ENCODE measurements at regions not wholly inside any gene's neighbourhood (a gene's known extent, or its start where the extent isn't known, plus 50 kb on each side); places are given as distances from the start of the nearest gene placed in this dataset.

- TF ChIP-seq CTCF (IDR thresholded peaks at IDR 0.05), result no peak
Observed at GRCh38 chr5:30698217-30698616, 495.3 kb upstream of the CDH6 start.

GRCh38 chr5:30693326-30693725 lies 500.2 kb upstream of the CDH6 start:
- no peak for TF ChIP-seq CTCF (IDR thresholded peaks at IDR 0.05)

GRCh38 chr5:30690931-30691330 lies 502.6 kb upstream of the CDH6 start:
- TF ChIP-seq CTCF (IDR thresholded peaks at IDR 0.05), result no peak

GRCh38 chr5:30687461-30687860 lies 506.0 kb upstream of the CDH6 start:
- TF ChIP-seq CTCF (IDR thresholded peaks at IDR 0.05), result no peak

- no peak for TF ChIP-seq CTCF (IDR thresholded peaks at IDR 0.05)
Observed at GRCh38 chr5:30686530-30686929, 507.0 kb upstream of the CDH6 start.

GRCh38 chr5:30676223-30676840 lies 517.2 kb upstream of the CDH6 start:
- no peak for TF ChIP-seq CTCF (IDR thresholded peaks at IDR 0.05)

- no peak for TF ChIP-seq CTCF (IDR thresholded peaks at IDR 0.05)
Observed at GRCh38 chr5:30667293-30667692, 526.2 kb upstream of the CDH6 start.

- TF ChIP-seq CTCF (IDR thresholded peaks at IDR 0.05), result no peak
Observed at GRCh38 chr5:30663536-30663935, 530.0 kb upstream of the CDH6 start.
